Kidney epithelial cell (primary cell): ENCODE measurements at regions not wholly inside any gene's neighbourhood (a gene's known extent, or its start where the extent isn't known, plus 50 kb on each side); places are given as distances from the start of the nearest gene placed in this dataset.

Experiments
- DNase-seq: peaks from one replicate; pipeline ENCODE4 v3.0.0-alpha.2; 2010; ENCODE audit warnings: low read depth
- H3K27me3 ChIP-seq: 2 replicates; pipeline ENCODE4 v1.6.0; 2011; ENCODE audit warnings: low read length; ENCODE audit not compliant: control insufficient read depth, insufficient read depth
- H3K36me3 ChIP-seq: 2 replicates; pipeline ENCODE4 v1.5.1; 2011; ENCODE audit warnings: low read length; ENCODE audit not compliant: control insufficient read depth, insufficient read depth
- H3K4me3 ChIP-seq: 2 replicates; pipeline ENCODE4 v1.5.1; 2011; ENCODE audit warnings: low read depth, mild to moderate bottlenecking, control low read depth, low read length
- CTCF ChIP-seq: IDR thresholded peaks from 2 replicates; pipeline ENCODE4 v1.5.1; 2011; ENCODE audit warnings: mild to moderate bottlenecking, moderate library complexity, low read length, control low read depth, inconsistent platforms; ENCODE audit not compliant: insufficient read depth, poor library complexity, severe bottlenecking

- H3K4me3 ChIP-seq, result no peak overlapping the region
- no peaks in the 10 kb centered on the region for H3K36me3 ChIP-seq
- H3K27me3 ChIP-seq, result no peaks in the 10 kb centered on the region
- DNase-seq, result no peak
- TF ChIP-seq CTCF, result no peak
Observed at GRCh38 chr2:30037016-30037415, 109.8 kb upstream of the YPEL5 start.

GRCh38 chr2:30038419-30038818 is 108.4 kb upstream of the YPEL5 start:
- Histone ChIP-seq H3K36me3 (no peaks in the 10 kb centered on the region), H3K27me3 (no peaks in the 10 kb centered on the region), H3K4me3 (no peak overlapping the region)
- TF ChIP-seq CTCF, result no peak
- no peak for DNase-seq

- H3K27me3 ChIP-seq, result no peaks in the 10 kb centered on the region
- no peak overlapping the region for H3K4me3 ChIP-seq
- TF ChIP-seq CTCF, result no peak
- H3K36me3 ChIP-seq, result no peaks in the 10 kb centered on the region
- DNase-seq, result no peak
Observed at GRCh38 chr2:30039101-30039500, 107.7 kb upstream of the YPEL5 start.

GRCh38 chr2:30040147-30040546 is 106.7 kb upstream of the YPEL5 start:
- no peak for DNase-seq
- no peaks in the 10 kb centered on the region for H3K27me3 ChIP-seq
- H3K36me3 ChIP-seq, result no peaks in the 10 kb centered on the region
- no peak for TF ChIP-seq CTCF
- H3K4me3 ChIP-seq, result no peak overlapping the region

- no peak for TF ChIP-seq CTCF
- Histone ChIP-seq H3K27me3 (no peaks in the 10 kb centered on the region), H3K4me3 (no peak overlapping the region), H3K36me3 (no peaks in the 10 kb centered on the region)
- DNase-seq, result no peak
Observed at GRCh38 chr2:30041884-30042283, 104.9 kb upstream of the YPEL5 start.

GRCh38 chr2:30046396-30046795 is 100.4 kb upstream of the YPEL5 start:
- DNase-seq, result no peak
- H3K4me3 ChIP-seq, result no peak overlapping the region
- H3K36me3 ChIP-seq, result no peaks in the 10 kb centered on the region
- H3K27me3 ChIP-seq, result no peaks in the 10 kb centered on the region
- TF ChIP-seq CTCF, result no peak
